ENCODE measurements at regions not wholly inside any gene's neighbourhood (a gene's known extent, or its start where the extent isn't known, plus 50 kb on each side); places are given as distances from the start of the nearest gene placed in this dataset.
A peak's percentile ranks its signal among the peaks of the same experiment; 100 is the strongest.

GRCh38 chr1:8104278-8105236, 78.4 kb upstream of the ERRFI1 start:
- Histone ChIP-seq H3K4me3 (no peak overlapping the region), H3K9me3 (no peaks in the 10 kb centered on the region), H3K4me1 (no peaks in the 10 kb centered on the region), H3K27me3 (no peaks in the 10 kb centered on the region), H3K36me3 (no peaks in the 10 kb centered on the region), H3K27ac (no peak overlapping the region)
- TF ChIP-seq CTCF (IDR thresholded peaks at IDR 0.05), result no peak
- no peak for DNase-seq (ENCODE audit: low spot score)

- no peak for TF ChIP-seq CTCF (IDR thresholded peaks at IDR 0.05)
- Histone ChIP-seq H3K4me1 (peaks cover 0 to 21% of the 10 kb centered on the region in 2 donors), H3K9me3 (no peaks in the 10 kb centered on the region), H3K36me3 (no peaks in the 10 kb centered on the region), H3K4me3 (no peak overlapping the region), H3K27ac (peak overlapping the region in 1 of 2 donors; percentile 62), H3K27me3 (no peaks in the 10 kb centered on the region)
- DNase-seq (ENCODE audit: low spot score), result no peak
Observed at GRCh38 chr1:8097908-8098307, 71.8 kb upstream of the ERRFI1 start.

GRCh38 chr1:8097077-8097799, 71.1 kb upstream of the ERRFI1 start:
- Histone ChIP-seq H3K4me3 (no peak overlapping the region), H3K27ac (peak overlapping the region; percentile 56 to 62), H3K9me3 (no peaks in the 10 kb centered on the region), H3K36me3 (no peaks in the 10 kb centered on the region), H3K4me1 (peaks cover 0 to 21% of the 10 kb centered on the region in 2 donors), H3K27me3 (no peaks in the 10 kb centered on the region)
- no peak for DNase-seq (ENCODE audit: low spot score)
- no peak for TF ChIP-seq CTCF (IDR thresholded peaks at IDR 0.05)

GRCh38 chr1:8096105-8097011, 70.2 kb upstream of the ERRFI1 start:
- no peaks in the 10 kb centered on the region for H3K9me3 ChIP-seq
- H3K4me3 ChIP-seq, result no peak overlapping the region
- H3K27me3 ChIP-seq, result no peaks in the 10 kb centered on the region
- no peak for DNase-seq (ENCODE audit: low spot score)
- no peak for TF ChIP-seq CTCF (IDR thresholded peaks at IDR 0.05)
- peak overlapping the region; percentile 56 to 62 for H3K27ac ChIP-seq
- peaks cover 0 to 21% of the 10 kb centered on the region in 2 donors for H3K4me1 ChIP-seq
- no peaks in the 10 kb centered on the region for H3K36me3 ChIP-seq

- no peak overlapping the region for H3K4me3 ChIP-seq
- peaks cover 0 to 21% of the 10 kb centered on the region in 2 donors for H3K4me1 ChIP-seq
- H3K27ac ChIP-seq, result peak overlapping the region in 1 of 2 donors; percentile 62
- no peaks in the 10 kb centered on the region for H3K9me3 ChIP-seq
- no peak for TF ChIP-seq CTCF (IDR thresholded peaks at IDR 0.05)
- no peaks in the 10 kb centered on the region for H3K36me3 ChIP-seq
- DNase-seq (ENCODE audit: low spot score), result no peak
- no peaks in the 10 kb centered on the region for H3K27me3 ChIP-seq
Observed at GRCh38 chr1:8095584-8095983, 69.5 kb upstream of the ERRFI1 start.

Measured in right atrium auricular region (tissue), 2 donors.